Renal cortical epithelial cell (primary cell): ENCODE measurements at regions not wholly inside any gene's neighbourhood (a gene's known extent, or its start where the extent isn't known, plus 50 kb on each side); places are given as distances from the start of the nearest gene placed in this dataset.
"Not testable (repeated sequence)": the region's sequence is repeated elsewhere in the genome, so short reads cannot be mapped to it uniquely, and the experiment has no call there.

Experiments
- DNase-seq: peaks from one replicate; pipeline ENCODE4 v3.0.0-alpha.2; 2011; ENCODE audit warnings: low read depth

GRCh38 chr15:22134941-22135566, 54.7 kb downstream of the OR4M2 start:
- not testable (repeated sequence) for DNase-seq

- not testable (repeated sequence) for DNase-seq
These were observed 57.2 kb downstream of the OR4M2 start for GRCh38 chr15:22137572-22137971.

GRCh38 chr15:22141106-22141505, 60.8 kb downstream of the OR4M2 start:
- DNase-seq: not testable (repeated sequence)

- not testable (repeated sequence) for DNase-seq
These were observed 67.8 kb downstream of the OR4M2 start for GRCh38 chr15:22148109-22148508.

GRCh38 chr15:22158243-22158642, 77.9 kb downstream of the OR4M2 start:
- not testable (repeated sequence) for DNase-seq

GRCh38 chr15:22160283-22160682, 80.0 kb downstream of the OR4M2 start:
- DNase-seq: not testable (repeated sequence)

- not testable (repeated sequence) for DNase-seq
These were observed 80.4 kb downstream of the OR4M2 start for GRCh38 chr15:22160741-22161140.

- DNase-seq: not testable (repeated sequence)
These were observed 81.1 kb downstream of the OR4M2 start for GRCh38 chr15:22161398-22161797.

GRCh38 chr15:22163715-22164114, 83.4 kb downstream of the OR4M2 start:
- not testable (repeated sequence) for DNase-seq

GRCh38 chr15:22167521-22167920, 87.2 kb downstream of the OR4M2 start:
- not testable (repeated sequence) for DNase-seq

GRCh38 chr15:22173029-22173998, 93.0 kb downstream of the OR4M2 start:
- DNase-seq: not testable (repeated sequence)

- DNase-seq: not testable (repeated sequence)
These were observed 93.8 kb downstream of the OR4M2 start for GRCh38 chr15:22174088-22174487.

GRCh38 chr15:22177965-22178364, 97.6 kb downstream of the OR4M2 start:
- DNase-seq: not testable (repeated sequence)

- DNase-seq: not testable (repeated sequence)
These were observed 98.1 kb downstream of the OR4M2 start for GRCh38 chr15:22178438-22178837.

- not testable (repeated sequence) for DNase-seq
These were observed 98.7 kb downstream of the OR4M2 start for GRCh38 chr15:22179043-22179442.

- not testable (repeated sequence) for DNase-seq
These were observed 100.3 kb downstream of the OR4M2 start for GRCh38 chr15:22180611-22181010.

GRCh38 chr15:22184678-22185077, 104.4 kb downstream of the OR4M2 start:
- DNase-seq: not testable (repeated sequence)

- not testable (repeated sequence) for DNase-seq
These were observed 106.7 kb downstream of the OR4M2 start for GRCh38 chr15:22186846-22187532.

- not testable (repeated sequence) for DNase-seq
These were observed 111.5 kb downstream of the OR4M2 start for GRCh38 chr15:22191818-22192217.

GRCh38 chr15:22194739-22195617, 114.7 kb downstream of the OR4M2 start:
- DNase-seq: not testable (repeated sequence)

- DNase-seq: not testable (repeated sequence)
These were observed 116.1 kb downstream of the OR4M2 start for GRCh38 chr15:22196423-22196822.
